ENCODE measurements at regions not wholly inside any gene's neighbourhood (a gene's known extent, or its start where the extent isn't known, plus 50 kb on each side); places are given as distances from the start of the nearest gene placed in this dataset.

GRCh38 chr16:47917118-47917517 is 238.7 kb downstream of the ABCC12 start:
- no peak for TF ChIP-seq CTCF (conservative IDR thresholded peaks at IDR 0.05 in 1 of 2, IDR thresholded peaks at IDR 0.05 in 1 of 2; ENCODE audit: extremely low read depth in 1 of 2, insufficient read depth in 1 of 2, low read depth in 1 of 2, low read length in 2 of 2)
- TF ChIP-seq EZH2 (IDR thresholded peaks at IDR 0.05; ENCODE audit: borderline replicate concordance, low read length), result no peak

Measured in mammary epithelial cell (primary cell).